ENCODE measurements at regions not wholly inside any gene's neighbourhood (a gene's known extent, or its start where the extent isn't known, plus 50 kb on each side); places are given as distances from the start of the nearest gene placed in this dataset.

DNA sequence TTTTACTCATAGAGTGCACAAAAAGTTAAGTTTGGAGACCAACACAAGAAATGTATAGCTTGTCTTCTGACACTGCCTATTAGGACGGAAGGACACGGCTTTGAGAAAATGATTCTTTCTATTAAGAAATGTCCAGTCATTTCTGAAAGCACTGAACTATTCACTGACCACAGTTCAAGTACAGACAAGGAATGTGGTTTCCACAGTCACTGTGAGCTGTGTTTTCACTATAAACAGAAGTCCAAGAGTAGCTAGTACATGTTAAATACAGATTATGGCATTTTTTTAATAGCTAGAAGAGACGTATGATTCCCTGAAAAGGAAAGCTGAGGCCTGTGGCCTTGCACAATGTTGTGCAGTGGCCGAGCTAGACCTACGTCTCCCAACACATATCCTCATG, 115.1 kb upstream of the GPM6A start:
- TF ChIP-seq, protein P1, sequence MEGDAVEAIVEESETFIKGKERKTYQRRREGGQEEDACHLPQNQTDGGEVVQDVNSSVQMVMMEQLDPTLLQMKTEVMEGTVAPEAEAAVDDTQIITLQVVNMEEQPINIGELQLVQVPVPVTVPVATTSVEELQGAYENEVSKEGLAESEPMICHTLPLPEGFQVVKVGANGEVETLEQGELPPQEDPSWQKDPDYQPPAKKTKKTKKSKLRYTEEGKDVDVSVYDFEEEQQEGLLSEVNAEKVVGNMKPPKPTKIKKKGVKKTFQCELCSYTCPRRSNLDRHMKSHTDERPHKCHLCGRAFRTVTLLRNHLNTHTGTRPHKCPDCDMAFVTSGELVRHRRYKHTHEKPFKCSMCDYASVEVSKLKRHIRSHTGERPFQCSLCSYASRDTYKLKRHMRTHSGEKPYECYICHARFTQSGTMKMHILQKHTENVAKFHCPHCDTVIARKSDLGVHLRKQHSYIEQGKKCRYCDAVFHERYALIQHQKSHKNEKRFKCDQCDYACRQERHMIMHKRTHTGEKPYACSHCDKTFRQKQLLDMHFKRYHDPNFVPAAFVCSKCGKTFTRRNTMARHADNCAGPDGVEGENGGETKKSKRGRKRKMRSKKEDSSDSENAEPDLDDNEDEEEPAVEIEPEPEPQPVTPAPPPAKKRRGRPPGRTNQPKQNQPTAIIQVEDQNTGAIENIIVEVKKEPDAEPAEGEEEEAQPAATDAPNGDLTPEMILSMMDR (IDR thresholded peaks at IDR 0.05; ENCODE audit: insufficient read depth, low read length, missing control alignments): no peak
- ChIA-PET CTCF (no interaction called here), POLR2A (no interaction called here)
- H3K4me3 ChIP-seq (ENCODE audit: low read depth, low read length): no peak overlapping the region
- DNase-seq (ENCODE audit: low read depth, low spot score): no peak

DNA sequence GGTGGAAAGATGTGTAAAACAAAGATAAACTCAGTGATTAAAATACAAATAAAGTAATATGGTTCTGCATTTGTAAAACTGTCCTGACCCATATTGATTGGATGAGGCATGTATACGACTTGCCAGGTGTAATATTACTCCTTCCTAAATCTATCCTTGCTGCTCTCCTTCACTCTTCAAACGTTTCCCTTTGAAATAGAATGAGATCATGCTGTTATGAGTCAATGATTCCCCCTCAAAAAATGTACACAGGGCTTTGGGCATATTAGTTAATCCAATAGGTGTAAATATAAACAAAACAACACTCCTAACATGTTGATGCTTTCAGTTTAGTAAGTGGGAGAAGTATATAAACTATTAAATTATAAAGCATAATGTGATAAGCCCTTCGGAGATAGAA, 117.4 kb upstream of the GPM6A start:
- no peak overlapping the region for H3K4me3 ChIP-seq (ENCODE audit: low read depth, low read length)
- DNase-seq (ENCODE audit: low read depth, low spot score): no peak
- TF ChIP-seq, protein P1 (IDR thresholded peaks at IDR 0.05; ENCODE audit: insufficient read depth, low read length, missing control alignments): no peak
- ChIA-PET POLR2A (no interaction called here), CTCF (no interaction called here)

DNA sequence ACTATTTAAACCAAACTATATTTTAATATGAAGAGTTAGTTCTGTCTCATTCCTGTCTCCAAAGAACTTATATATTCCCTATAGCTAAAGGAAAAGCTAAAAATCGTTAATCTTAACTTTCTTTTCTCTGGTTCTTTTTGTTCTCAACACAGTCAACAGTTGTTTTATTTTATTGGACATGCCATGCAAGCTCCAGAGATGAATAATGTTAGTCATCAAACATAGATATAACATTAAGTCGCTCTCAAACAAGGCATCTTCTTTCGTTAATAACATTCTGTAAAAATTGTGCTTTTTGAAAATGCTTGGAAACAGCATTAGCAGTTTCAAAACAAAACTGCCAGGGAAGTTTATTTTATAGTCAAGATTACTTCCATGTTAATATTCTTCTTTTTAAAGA, 117.9 kb upstream of the GPM6A start:
- CTCF ChIA-PET: no interaction called here

DNA sequence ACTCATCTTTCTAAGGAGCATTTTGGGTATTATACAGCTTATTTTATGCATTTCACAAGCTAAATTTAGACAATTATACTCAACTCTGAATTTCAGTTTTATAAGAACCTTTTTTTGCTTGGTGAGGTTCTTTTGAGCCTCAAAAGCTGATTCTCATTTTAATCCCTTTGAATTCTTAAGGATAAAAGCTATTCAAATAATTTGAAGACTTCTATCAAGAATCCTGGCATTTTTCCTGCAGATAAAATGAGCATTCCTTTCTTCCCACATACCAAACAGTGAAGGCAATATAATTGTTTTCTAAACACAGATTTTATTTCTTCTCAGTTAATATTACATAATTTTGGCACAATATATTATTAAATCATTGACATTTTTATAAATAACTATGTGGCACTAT, 118.4 kb upstream of the GPM6A start:
- POLR2A ChIA-PET: no interaction called here
- TF ChIP-seq, protein P1 (IDR thresholded peaks at IDR 0.05; ENCODE audit: insufficient read depth, low read length, missing control alignments): no peak
- CTCF ChIA-PET: no interaction called here
- no peak overlapping the region for H3K4me3 ChIP-seq (ENCODE audit: low read depth, low read length)
- no peak for DNase-seq (ENCODE audit: low read depth, low spot score)

More for the DNA sequence above, 117.9 kb upstream of the GPM6A start:
- no peak overlapping the region for H3K4me3 ChIP-seq (ENCODE audit: low read depth, low read length)
- POLR2A ChIA-PET: no interaction called here
- DNase-seq (ENCODE audit: low read depth, low spot score): no peak
- TF ChIP-seq, protein P1 (IDR thresholded peaks at IDR 0.05; ENCODE audit: insufficient read depth, low read length, missing control alignments): no peak

DNA sequence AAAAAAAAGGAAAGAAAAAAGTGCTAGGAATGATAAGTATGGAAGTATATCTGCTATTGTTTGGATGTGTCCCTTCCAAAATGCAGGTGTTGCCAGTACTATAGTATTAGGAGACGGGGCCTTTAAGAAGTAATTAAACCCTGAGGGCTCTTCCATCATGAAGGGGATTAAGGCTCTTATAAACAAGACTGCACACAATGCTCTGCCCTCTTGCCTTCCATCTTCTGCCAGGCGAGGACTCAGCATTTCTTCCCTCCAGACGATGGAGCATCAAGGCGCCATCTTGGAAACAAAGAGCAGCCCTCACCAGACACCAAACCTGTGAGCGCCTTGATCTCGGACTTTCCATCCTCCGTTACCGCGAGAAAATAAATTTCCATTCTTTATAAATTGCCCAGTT, 120.1 kb upstream of the GPM6A start:
- H3K4me3 ChIP-seq (ENCODE audit: low read depth, low read length): no peak overlapping the region
- TF ChIP-seq, protein P1 (IDR thresholded peaks at IDR 0.05; ENCODE audit: insufficient read depth, low read length, missing control alignments): no peak

DNA sequence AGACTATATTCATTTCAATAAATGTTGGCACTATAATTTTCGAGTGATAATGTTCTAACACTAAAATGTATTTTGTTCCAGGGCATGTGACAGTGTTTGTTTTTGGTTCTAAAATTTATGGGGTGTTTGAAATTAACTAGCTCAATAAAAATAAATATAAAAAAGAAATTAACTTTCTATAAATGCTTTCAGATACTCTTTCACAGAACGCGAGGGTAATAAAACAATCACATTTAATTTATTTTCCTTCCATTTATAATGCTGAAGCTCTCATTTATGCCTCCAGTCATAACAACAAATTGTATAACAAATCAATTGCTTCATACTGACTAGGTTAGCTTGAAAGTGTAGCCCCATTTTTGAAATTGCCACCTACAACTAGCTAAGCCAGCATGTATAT, 122.4 kb upstream of the GPM6A start:
- POLR2A ChIA-PET: no interaction called here
- TF ChIP-seq, protein P1 (IDR thresholded peaks at IDR 0.05; ENCODE audit: insufficient read depth, low read length, missing control alignments): no peak
- H3K4me3 ChIP-seq (ENCODE audit: low read depth, low read length): no peak overlapping the region
- no peak for DNase-seq (ENCODE audit: low read depth, low spot score)
- CTCF ChIA-PET: interaction anchor here (0.8 kb wide), 1 partner anchor 406 kb away, joined by 3 read pairs; no protein-coding TSS in a partner anchor

More for the DNA sequence above, 120.1 kb upstream of the GPM6A start:
- DNase-seq (ENCODE audit: low read depth, low spot score): no peak
- ChIA-PET POLR2A (no interaction called here), CTCF (no interaction called here)
